RWPE1 (cell line): ENCODE measurements at regions not wholly inside any gene's neighbourhood (a gene's known extent, or its start where the extent isn't known, plus 50 kb on each side); places are given as distances from the start of the nearest gene placed in this dataset.

Source experiments
- CTCF ChIA-PET: fragments of 350-600 bp; sonication (Branson Sonifier 250); formaldehyde crosslinking; extraction: SDS; loops from one replicate; lab custom pipeline; 2021; lab: Yijun Ruan, JAX
- POLR2A ChIA-PET: fragments of 400-600 bp; formaldehyde crosslinking; extraction: SDS; loops from one replicate; lab custom pipeline; 2020; ENCODE audit warnings: antibody characterized with exemption; ENCODE audit not compliant: low non-redundant PET; lab: Yijun Ruan, JAX
- DNase-seq: peaks from one replicate; pipeline ENCODE4 v3.0.0; 2012; ENCODE audit warnings: low spot score
- H3K27ac ChIP-seq: fragments of 450-650 bp; 2 replicates; pipeline ENCODE4 v1.5.1; 2017
- CTCF ChIP-seq: fragments of 450-650 bp; conservative IDR thresholded peaks from 2 replicates; pipeline ENCODE4 v1.5.1; 2017; ENCODE audit warnings: low read depth, mild to moderate bottlenecking

DNA sequence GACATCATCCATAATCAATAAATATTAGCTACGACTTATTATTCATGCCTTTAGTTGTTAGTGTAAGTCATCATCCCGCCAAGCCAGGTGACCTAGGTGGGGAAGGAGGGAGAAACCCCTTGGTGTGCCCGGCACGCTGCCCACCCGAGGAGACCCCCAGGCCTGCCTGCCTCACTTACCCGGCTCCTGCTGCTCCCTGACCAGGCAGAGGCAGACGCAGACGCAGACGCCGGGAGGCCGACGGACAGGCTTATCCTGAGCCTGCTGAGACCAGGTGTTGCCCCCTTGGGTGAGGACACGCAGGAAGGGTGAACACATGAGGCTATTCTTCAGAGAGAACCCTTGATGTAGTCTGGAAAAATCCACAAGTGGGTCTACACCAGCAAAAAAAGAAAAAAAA, 401.8 kb downstream of the GALR1 start:
- no peak for DNase-seq
- ChIA-PET CTCF (no interaction called here), POLR2A (no interaction called here)
- no peak overlapping the region for H3K27ac ChIP-seq
- no peak for TF ChIP-seq CTCF

DNA sequence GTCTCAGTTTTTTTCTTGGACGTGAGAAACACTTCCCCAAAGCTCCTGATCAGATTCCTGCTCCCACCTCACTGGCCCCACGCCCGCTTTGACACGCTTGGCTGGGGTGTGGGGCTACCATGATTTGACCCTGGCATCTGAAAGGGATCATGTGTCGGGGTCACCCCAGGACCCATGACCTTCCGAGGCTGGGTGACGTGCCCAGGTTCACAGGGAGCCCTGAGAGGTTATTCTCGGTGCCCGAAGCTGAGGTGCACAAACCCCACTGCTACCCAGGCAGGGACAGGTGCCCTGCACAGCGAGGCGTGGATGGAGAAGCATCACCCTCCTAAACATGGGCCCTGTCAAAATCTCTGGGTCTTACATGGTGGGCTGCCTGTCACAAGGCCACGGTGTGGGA, 404.1 kb downstream of the GALR1 start:
- H3K27ac ChIP-seq = no peak overlapping the region
- no peak for DNase-seq
- POLR2A ChIA-PET = no interaction called here
- TF ChIP-seq CTCF = no peak
- CTCF ChIA-PET = no interaction called here

- no peak for TF ChIP-seq CTCF
- H3K27ac ChIP-seq = no peak overlapping the region
- POLR2A ChIA-PET = no interaction called here
- DNase-seq = no peak
- CTCF ChIA-PET = no interaction called here
These were observed 404.7 kb downstream of the GALR1 start for GRCh38 chr18:77654302-77654701.

DNA sequence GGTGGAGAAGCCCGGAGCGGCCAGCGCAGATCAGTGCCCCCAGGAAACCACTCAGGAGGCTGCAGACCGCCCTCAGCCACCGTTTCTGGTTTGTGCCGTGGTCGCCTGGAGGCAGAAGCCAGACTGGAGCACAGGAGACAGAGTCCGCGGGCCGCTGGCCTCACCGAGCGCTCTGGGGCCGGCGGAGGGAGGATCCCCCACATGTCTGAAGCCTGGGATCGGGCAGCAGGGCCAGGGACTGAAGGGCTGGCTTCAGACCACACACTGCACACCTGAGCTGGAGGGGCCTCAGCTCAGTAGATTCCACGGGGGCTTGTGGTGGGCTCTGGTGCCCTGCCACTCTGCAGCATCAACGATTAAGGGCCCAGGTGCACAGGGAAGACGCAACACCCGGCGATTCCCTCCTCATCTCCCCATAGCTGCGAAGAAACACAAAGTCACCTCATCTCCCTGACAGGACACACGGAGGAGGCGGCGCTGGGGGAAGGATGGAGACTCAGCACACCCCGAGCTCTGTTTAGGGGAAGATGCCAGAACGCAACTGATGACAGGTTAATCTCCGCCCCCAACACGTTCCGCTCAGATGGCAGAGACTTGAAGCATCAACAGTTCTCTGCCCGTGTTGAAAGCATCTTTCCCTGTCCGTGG, 408.1 kb downstream of the GALR1 start:
- CTCF ChIA-PET = no interaction called here
- POLR2A ChIA-PET = no interaction called here
- H3K27ac ChIP-seq = no peak overlapping the region
- no peak for TF ChIP-seq CTCF
- DNase-seq = no peak

DNA sequence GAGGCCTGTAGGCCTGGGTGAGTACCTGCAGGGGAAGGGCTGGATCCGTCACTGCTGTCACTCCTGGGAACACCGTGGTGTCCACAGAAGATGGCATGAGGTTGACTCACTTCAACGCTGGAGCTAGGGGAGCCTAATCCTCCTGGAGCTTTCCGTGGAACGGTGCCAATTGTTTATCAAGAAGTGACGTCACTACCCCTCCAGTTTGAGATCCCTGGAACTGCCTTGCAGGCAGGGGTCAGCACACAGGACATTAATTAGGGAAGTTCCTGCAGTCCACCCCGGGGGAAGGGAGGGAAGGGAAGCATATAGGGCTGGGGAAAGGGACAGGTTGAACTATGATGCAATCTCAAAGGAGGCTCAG, 408.6 kb downstream of the GALR1 start:
- no peak for TF ChIP-seq CTCF
- no peak overlapping the region for H3K27ac ChIP-seq
- CTCF ChIA-PET = no interaction called here
- POLR2A ChIA-PET = no interaction called here
- DNase-seq = no peak

- POLR2A ChIA-PET = no interaction called here
- CTCF ChIA-PET = no interaction called here
- no peak overlapping the region for H3K27ac ChIP-seq
- DNase-seq = no peak
- no peak for TF ChIP-seq CTCF
These were observed 409.3 kb downstream of the GALR1 start for GRCh38 chr18:77658751-77659448.
